Ovary (tissue), 7 donors: ENCODE measurements at regions not wholly inside any gene's neighbourhood (a gene's known extent, or its start where the extent isn't known, plus 50 kb on each side); places are given as distances from the start of the nearest gene placed in this dataset.

Source experiments
- DNase-seq, 5 donors: peaks; one replicate each; pipeline ENCODE4 v3.0.0-alpha.2; 2019 to 2020
- H3K27ac ChIP-seq, 2 donors: fragments of 200-600 bp; one replicate each; pipeline versions ENCODE4 v1.5.1 to v1.8.0; 2019 to 2022
- H3K27me3 ChIP-seq: fragments of 200-600 bp; one replicate; pipeline ENCODE4 v1.8.0; 2022
- H3K36me3 ChIP-seq: fragments of 200-600 bp; sonication (generic); one replicate; pipeline ENCODE4 v1.5.1; 2019
- H3K4me1 ChIP-seq: one replicate; pipeline ENCODE4 v1.8.1; 2013; ENCODE audit warnings: mild to moderate bottlenecking, moderate library complexity; ENCODE audit not compliant: insufficient read depth
- H3K4me3 ChIP-seq: fragments of 200-600 bp; sonication (generic); one replicate; pipeline ENCODE4 v1.5.1; 2017
- H3K9me3 ChIP-seq, 2 donors: fragments of 200-600 bp in 1 of 2; sonication (generic) in 1 of 2; one replicate each; pipeline versions ENCODE4 v1.5.1 to v1.8.1; 2013 to 2019; ENCODE audit warnings: mild to moderate bottlenecking in 1 of 2, moderate library complexity in 1 of 2
- EP300 ChIP-seq: sonication (generic); formaldehyde crosslinking; IDR thresholded peaks from one replicate; pipeline ENCODE4 v1.6.1; 2017; ENCODE audit warnings: antibody characterized with exemption
- POLR2A ChIP-seq: fragments of 450-650 bp; IDR thresholded peaks from one replicate; pipeline ENCODE4 v1.6.1; 2017; ENCODE audit warnings: antibody characterized with exemption, mild to moderate bottlenecking, moderate library complexity
- WGBS, 3 donors: extraction: QIAGEN DNeasy Blood & Tissue Kit in 1 of 3; methylation state at CpG; one replicate each; pipeline versions ENCODE4 v1.1.5 to v1.1.7; 2013 to 2017; 5-methylcytosine and 5-hydroxymethylcytosine counted together
- intact Hi-C, 4 donors: fragments of 100-400 bp; cut with DNase I; formaldehyde crosslinking; loops; one replicate each; pipeline versions ENCODE4 v1.11.0 to v1.15.1; 2022 to 2023
- TF ChIP-seq, protein P1 (sequence below), 3 donors: fragments of 450-650 bp in 2 of 3; fragments of 200-600 bp in 1 of 3; IDR thresholded peaks; one replicate each; pipeline versions ENCODE4 v1.5.1 to v1.8.0; 2016 to 2022; ENCODE audit warnings: antibody characterized with exemption in 3 of 3, mild to moderate bottlenecking in 1 of 3
- donor health status: DM: no; HTN: no; CAD: no; lungs with moderate emphysema.
- donor health status: DM: no; HTN: no; CAD: no.
- donor health status: Bipolar disorder and iron deficiency.
- donor health status: DM: no; HTN: no; CAD: no.
- donor health status: DM: yes; HTN: yes; CAD: no.

DNA sequence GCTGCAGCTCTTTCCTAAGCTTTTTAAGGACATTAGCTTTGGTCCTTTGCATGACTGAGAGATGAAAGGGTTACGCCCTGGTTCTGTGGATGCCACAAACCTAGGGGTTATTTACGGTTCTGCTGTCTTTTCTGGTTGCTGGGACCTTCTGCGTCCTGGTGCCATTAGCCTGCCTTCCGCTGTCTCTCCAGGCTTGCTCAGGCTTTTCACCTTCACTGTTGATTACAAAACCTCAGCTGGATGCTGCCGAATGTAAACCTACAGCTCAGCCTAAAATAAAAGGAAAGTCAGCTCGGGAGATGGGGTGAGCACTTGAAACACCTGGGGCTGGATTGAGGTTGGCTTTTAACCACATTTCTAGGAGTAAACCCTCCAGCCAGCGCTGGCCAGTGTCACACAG, 130.9 kb upstream of the ARHGAP28 start:
- H3K27ac ChIP-seq: peak overlapping the region in 1 of 2 donors; percentile 10
- no peak for TF ChIP-seq POLR2A
- TF ChIP-seq, protein P1, sequence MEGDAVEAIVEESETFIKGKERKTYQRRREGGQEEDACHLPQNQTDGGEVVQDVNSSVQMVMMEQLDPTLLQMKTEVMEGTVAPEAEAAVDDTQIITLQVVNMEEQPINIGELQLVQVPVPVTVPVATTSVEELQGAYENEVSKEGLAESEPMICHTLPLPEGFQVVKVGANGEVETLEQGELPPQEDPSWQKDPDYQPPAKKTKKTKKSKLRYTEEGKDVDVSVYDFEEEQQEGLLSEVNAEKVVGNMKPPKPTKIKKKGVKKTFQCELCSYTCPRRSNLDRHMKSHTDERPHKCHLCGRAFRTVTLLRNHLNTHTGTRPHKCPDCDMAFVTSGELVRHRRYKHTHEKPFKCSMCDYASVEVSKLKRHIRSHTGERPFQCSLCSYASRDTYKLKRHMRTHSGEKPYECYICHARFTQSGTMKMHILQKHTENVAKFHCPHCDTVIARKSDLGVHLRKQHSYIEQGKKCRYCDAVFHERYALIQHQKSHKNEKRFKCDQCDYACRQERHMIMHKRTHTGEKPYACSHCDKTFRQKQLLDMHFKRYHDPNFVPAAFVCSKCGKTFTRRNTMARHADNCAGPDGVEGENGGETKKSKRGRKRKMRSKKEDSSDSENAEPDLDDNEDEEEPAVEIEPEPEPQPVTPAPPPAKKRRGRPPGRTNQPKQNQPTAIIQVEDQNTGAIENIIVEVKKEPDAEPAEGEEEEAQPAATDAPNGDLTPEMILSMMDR (IDR thresholded peaks at IDR 0.05): no peak
- TF ChIP-seq EP300: no peak
- intact Hi-C loops: no loop called here
- no peaks in the 10 kb centered on the region for H3K9me3 ChIP-seq
- 43 to 44% (median 43%) methylated on average over 7 of the region's 7 CpGs for WGBS, 3 donors
- DNase-seq: no peak
- H3K36me3 ChIP-seq: no peaks in the 10 kb centered on the region
- no peak overlapping the region for H3K4me3 ChIP-seq
- H3K4me1 ChIP-seq: peaks cover 7% of the 10 kb centered on the region
- no peaks in the 10 kb centered on the region for H3K27me3 ChIP-seq

DNA sequence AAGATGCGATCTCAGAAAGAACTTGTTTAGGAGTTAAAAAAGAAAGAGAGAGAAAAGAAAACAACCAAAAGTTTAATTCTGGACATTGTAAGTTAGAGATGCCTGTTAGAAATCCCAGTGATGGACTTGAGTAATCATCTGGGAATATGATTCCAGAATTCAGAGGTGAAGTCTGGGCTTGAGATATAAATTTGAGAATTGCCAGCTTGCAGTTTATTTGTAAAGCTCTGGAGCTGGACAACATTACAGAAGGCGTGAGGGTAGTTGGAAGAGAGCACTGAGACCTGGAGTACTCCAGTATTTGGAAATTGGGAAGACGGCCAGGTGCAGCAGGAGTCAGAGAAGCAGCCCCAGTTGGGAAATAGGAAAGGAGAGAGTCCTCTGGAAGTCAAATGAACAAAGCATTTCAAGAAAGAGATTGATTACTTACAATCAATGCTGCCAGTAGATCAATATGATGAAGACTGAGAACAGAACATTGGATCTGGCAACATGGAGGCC, 128.8 kb upstream of the ARHGAP28 start:
- Histone ChIP-seq H3K27ac (no peak overlapping the region), H3K4me1 (peaks cover 8% of the 10 kb centered on the region), H3K27me3 (no peaks in the 10 kb centered on the region), H3K9me3 (no peaks in the 10 kb centered on the region), H3K36me3 (no peaks in the 10 kb centered on the region), H3K4me3 (no peak overlapping the region)
- WGBS, 3 donors: 72 to 90% (median 82%) methylated on average over 3 of the region's 3 CpGs
- TF ChIP-seq, protein P1 (IDR thresholded peaks at IDR 0.05): no peak
- TF ChIP-seq EP300: no peak
- TF ChIP-seq POLR2A: no peak
- intact Hi-C loops: no loop called here
- peak in 1 of 5 donors; percentile 36 for DNase-seq

DNA sequence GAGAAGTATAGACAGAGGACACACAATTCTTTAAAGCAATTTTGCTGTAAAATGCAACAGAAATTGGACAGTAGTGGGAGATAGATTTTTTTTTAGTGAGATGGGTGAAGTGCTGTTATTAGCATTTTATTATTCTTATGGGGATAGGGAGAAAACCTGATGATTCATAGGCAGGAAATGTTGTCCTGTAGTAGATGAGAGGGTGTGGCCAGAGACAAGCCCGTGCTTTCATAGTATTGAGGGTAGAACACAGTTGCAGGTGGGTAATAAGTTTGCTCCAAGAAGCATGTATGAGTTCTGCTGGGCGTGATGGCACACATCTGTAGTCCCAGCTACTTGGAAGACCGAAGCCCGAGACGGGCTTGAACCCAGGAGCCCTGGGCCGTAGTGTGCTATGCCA, 128.3 kb upstream of the ARHGAP28 start:
- WGBS, 3 donors: 89 to 93% (median 91%) methylated on average over 6 of the region's 6 CpGs
- H3K4me3 ChIP-seq: no peak overlapping the region

DNA sequence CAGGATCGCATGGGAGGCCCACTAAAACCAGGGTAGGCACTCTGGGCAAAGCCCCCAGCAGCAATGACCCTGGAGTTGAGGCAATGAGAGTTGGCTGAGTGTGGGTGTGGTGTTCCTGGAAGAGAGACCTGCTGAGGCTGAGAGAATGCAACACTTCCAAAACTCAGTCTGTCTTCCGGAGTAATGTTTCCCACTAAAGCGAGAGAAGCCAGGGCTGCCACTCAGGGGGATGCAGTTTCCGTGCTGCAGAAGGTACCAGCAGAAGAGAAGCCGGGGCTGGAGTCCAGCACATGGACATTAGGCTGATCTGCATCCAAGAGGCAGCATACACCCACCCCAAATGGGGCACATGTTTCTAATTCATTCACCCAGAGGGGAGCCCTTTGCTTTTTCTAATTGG, 127.2 kb upstream of the ARHGAP28 start:
- intact Hi-C loops: no loop called here
- WGBS, 3 donors: 90 to 93% (median 92%) methylated on average over 5 of the region's 5 CpGs
- no peak for DNase-seq
- Histone ChIP-seq H3K9me3 (no peaks in the 10 kb centered on the region), H3K36me3 (no peaks in the 10 kb centered on the region), H3K4me1 (peaks cover 8% of the 10 kb centered on the region), H3K27ac (no peak overlapping the region), H3K4me3 (no peak overlapping the region), H3K27me3 (no peaks in the 10 kb centered on the region)
- TF ChIP-seq, protein P1 (IDR thresholded peaks at IDR 0.05): no peak
- no peak for TF ChIP-seq POLR2A
- no peak for TF ChIP-seq EP300

More for the DNA sequence above, 128.3 kb upstream of the ARHGAP28 start:
- H3K36me3 ChIP-seq: no peaks in the 10 kb centered on the region
- H3K27me3 ChIP-seq: no peaks in the 10 kb centered on the region
- TF ChIP-seq EP300: no peak
- TF ChIP-seq, protein P1 (IDR thresholded peaks at IDR 0.05): no peak
- no peak for TF ChIP-seq POLR2A
- H3K27ac ChIP-seq: no peak overlapping the region
- intact Hi-C loops: no loop called here
- no peaks in the 10 kb centered on the region for H3K9me3 ChIP-seq
- peaks cover 8% of the 10 kb centered on the region for H3K4me1 ChIP-seq
- no peak for DNase-seq
